KMS-11 (cell line): ENCODE measurements at regions not wholly inside any gene's neighbourhood (a gene's known extent, or its start where the extent isn't known, plus 50 kb on each side); places are given as distances from the start of the nearest gene placed in this dataset.
"Not testable (repeated sequence)": the region's sequence is repeated elsewhere in the genome, so short reads cannot be mapped to it uniquely, and the experiment has no call there.

Experiments
- H2AFZ ChIP-seq: fragments of 200-600 bp; sonication (generic); 2 replicates; pipeline ENCODE4 v1.6.1; 2016; ENCODE audit warnings: antibody characterized with exemption, mixed run types, low read depth
- H3K27ac ChIP-seq: fragments of 200-600 bp; sonication (generic); 2 replicates; pipeline ENCODE4 v1.6.1; 2016; ENCODE audit warnings: mild to moderate bottlenecking, mixed run types
- H3K27me3 ChIP-seq: fragments of 200-600 bp; sonication (generic); 2 replicates; pipeline ENCODE4 v1.6.1; 2017; ENCODE audit warnings: mild to moderate bottlenecking, low read depth, mixed run types, moderate library complexity; ENCODE audit not compliant: insufficient read depth
- H3K36me3 ChIP-seq: fragments of 200-600 bp; sonication (generic); 2 replicates; pipeline ENCODE4 v1.6.1; 2017; ENCODE audit warnings: mild to moderate bottlenecking, mixed run types; ENCODE audit not compliant: insufficient read depth
- H3K4me1 ChIP-seq: fragments of 200-600 bp; sonication (generic); 2 replicates; pipeline ENCODE4 v1.6.1; 2016; ENCODE audit warnings: mild to moderate bottlenecking, low read depth, mixed run types; ENCODE audit not compliant: poor library complexity, severe bottlenecking
- H3K4me2 ChIP-seq: fragments of 200-600 bp; sonication (generic); 2 replicates; pipeline ENCODE4 v1.7.0; 2016; ENCODE audit warnings: mild to moderate bottlenecking, mixed run types
- H3K4me3 ChIP-seq: fragments of 200-600 bp; sonication (generic); IDR thresholded peaks from 2 replicates; pipeline ENCODE4 v1.6.1; 2017; ENCODE audit warnings: low read depth, low read length, mixed read lengths; ENCODE audit not compliant: insufficient read depth
- H3K79me2 ChIP-seq: fragments of 200-600 bp; sonication (generic); 2 replicates; pipeline ENCODE4 v1.6.1; 2016; ENCODE audit warnings: low read depth, mixed run types; ENCODE audit not compliant: insufficient read depth
- H3K9ac ChIP-seq: fragments of 200-600 bp; sonication (generic); 2 replicates; pipeline ENCODE4 v1.6.1; 2016; ENCODE audit warnings: mild to moderate bottlenecking, mixed run types
- H4K20me1 ChIP-seq: fragments of 200-600 bp; sonication (generic); 2 replicates; pipeline ENCODE4 v1.6.1; 2016; ENCODE audit warnings: mild to moderate bottlenecking, mixed run types; ENCODE audit not compliant: insufficient read depth
- CTCF ChIP-seq: fragments of 200-600 bp; sonication (generic); conservative IDR thresholded peaks from 2 replicates; pipeline ENCODE4 v1.6.1; 2017; ENCODE audit warnings: low read depth, mild to moderate bottlenecking, antibody characterized with exemption, low read length, moderate library complexity, mixed read lengths

- Histone ChIP-seq H3K4me3 (no peak overlapping the region), H3K4me2 (no peak overlapping the region), H3K36me3 (no peaks in the 10 kb centered on the region), H2AFZ (no peak overlapping the region), H3K4me1 (no peaks in the 10 kb centered on the region), H3K9ac (no peak overlapping the region), H4K20me1 (no peaks in the 10 kb centered on the region), H3K79me2 (no peaks in the 10 kb centered on the region), H3K27me3 (no peaks in the 10 kb centered on the region), H3K27ac (no peak overlapping the region)
- TF ChIP-seq CTCF = no peak
Measured at GRCh38 chr7:113338071-113338696, 219.8 kb upstream of the SMIM30 start.

GRCh38 chr7:113336838-113337237, 218.5 kb upstream of the SMIM30 start:
- not testable (repeated sequence) for H3K36me3 ChIP-seq, H3K4me1 ChIP-seq, H3K4me3 ChIP-seq, H3K9ac ChIP-seq, H3K4me2 ChIP-seq, H3K79me2 ChIP-seq, H3K27me3 ChIP-seq, H4K20me1 ChIP-seq, H2AFZ ChIP-seq, H3K27ac ChIP-seq

GRCh38 chr7:113331155-113331898, 213.0 kb upstream of the SMIM30 start:
- no peaks in the 10 kb centered on the region for H3K27me3 ChIP-seq
- H3K27ac ChIP-seq = no peak overlapping the region
- no peak overlapping the region for H2AFZ ChIP-seq
- no peak for TF ChIP-seq CTCF
- no peaks in the 10 kb centered on the region for H3K36me3 ChIP-seq
- H4K20me1 ChIP-seq = no peaks in the 10 kb centered on the region
- no peaks in the 10 kb centered on the region for H3K4me1 ChIP-seq
- no peaks in the 10 kb centered on the region for H3K79me2 ChIP-seq
- H3K4me3 ChIP-seq = no peak overlapping the region
- no peak overlapping the region for H3K9ac ChIP-seq
- H3K4me2 ChIP-seq = no peak overlapping the region

DNA sequence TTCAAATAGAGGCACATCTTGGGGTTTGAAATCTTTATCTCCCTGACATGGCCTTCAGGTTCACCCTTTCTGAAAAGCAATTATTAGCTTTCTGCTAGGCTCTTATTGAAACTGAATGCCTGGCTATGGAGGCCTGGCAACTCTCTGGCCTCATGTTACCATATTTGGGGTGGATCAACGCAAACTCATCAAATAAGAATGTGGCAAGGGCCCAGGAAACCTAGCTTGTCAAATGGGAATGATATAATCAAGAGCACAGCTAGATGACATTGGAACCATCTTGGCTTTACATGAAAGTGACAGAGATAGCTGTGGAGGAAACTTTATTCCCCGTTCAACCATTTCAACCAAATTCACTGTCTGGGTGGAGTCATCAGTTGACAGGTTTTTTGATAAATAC, 202.8 kb upstream of the SMIM30 start:
- Histone ChIP-seq H4K20me1 (no peaks in the 10 kb centered on the region), H3K4me1 (no peaks in the 10 kb centered on the region), H3K27me3 (no peaks in the 10 kb centered on the region), H3K79me2 (no peaks in the 10 kb centered on the region), H3K4me3 (no peak overlapping the region), H3K9ac (no peak overlapping the region), H3K36me3 (no peaks in the 10 kb centered on the region), H3K27ac (no peak overlapping the region), H3K4me2 (no peak overlapping the region), H2AFZ (no peak overlapping the region)
- no peak for TF ChIP-seq CTCF

DNA sequence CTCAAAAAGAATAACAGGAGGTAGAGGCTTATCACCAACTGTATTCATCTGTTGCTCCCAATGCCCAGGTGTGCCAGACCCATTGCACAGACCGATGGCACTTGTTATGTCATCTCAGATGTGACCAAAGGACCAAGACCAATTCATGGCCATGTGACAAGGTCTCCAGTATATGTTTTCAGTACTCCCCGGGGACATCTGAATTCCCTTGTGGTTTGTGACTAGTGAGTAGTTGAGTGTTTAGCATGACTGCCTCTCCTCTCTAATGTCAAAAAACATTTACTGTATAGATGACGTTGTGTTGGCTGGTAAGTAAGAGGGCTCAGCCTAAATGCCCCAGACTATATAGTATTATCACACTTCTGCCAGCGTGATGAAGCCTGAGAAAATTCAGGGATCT, 202.1 kb upstream of the SMIM30 start:
- TF ChIP-seq CTCF = no peak
- Histone ChIP-seq H3K4me3 (no peak overlapping the region), H3K9ac (no peak overlapping the region), H3K4me2 (no peak overlapping the region), H2AFZ (no peak overlapping the region), H3K27ac (no peak overlapping the region), H4K20me1 (no peaks in the 10 kb centered on the region), H3K27me3 (no peaks in the 10 kb centered on the region), H3K36me3 (no peaks in the 10 kb centered on the region), H3K4me1 (no peaks in the 10 kb centered on the region), H3K79me2 (no peaks in the 10 kb centered on the region)
